ENCODE measurements at regions not wholly inside any gene's neighbourhood (a gene's known extent, or its start where the extent isn't known, plus 50 kb on each side); places are given as distances from the start of the nearest gene placed in this dataset.

DNA sequence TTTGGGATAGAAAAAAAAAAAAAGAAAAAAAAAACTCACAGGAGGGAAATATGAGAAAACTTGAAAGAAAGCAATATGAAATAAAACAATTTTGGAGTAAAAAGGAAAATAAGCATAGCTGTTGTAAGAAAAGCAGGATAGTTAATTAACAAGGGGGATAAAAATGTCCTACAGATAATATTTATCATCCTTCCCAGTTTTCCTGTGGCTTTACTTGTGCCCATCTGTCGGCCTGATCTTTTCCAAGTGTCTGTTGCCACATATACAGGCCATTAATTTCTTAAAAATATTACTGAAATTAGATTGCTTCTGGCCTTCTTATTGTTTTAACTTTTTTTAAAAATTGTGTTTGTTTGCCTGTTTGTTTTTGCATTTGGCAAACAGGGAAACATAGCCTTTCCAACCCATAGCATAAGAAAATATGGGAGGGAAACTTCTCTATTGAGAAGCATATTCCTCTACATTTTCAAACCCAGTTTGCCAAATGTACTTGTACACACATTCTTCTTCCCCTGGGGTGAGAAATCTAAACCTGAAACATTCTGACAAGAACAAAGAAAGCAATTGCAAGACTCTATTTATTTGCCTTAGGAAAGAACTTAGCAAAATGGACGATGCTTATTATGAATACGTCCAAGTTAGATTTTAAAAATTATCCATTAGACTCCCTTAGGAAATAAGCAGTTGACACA is 272.3 kb downstream of the CDH20 start (continued):
- TF ChIP-seq, protein P1, sequence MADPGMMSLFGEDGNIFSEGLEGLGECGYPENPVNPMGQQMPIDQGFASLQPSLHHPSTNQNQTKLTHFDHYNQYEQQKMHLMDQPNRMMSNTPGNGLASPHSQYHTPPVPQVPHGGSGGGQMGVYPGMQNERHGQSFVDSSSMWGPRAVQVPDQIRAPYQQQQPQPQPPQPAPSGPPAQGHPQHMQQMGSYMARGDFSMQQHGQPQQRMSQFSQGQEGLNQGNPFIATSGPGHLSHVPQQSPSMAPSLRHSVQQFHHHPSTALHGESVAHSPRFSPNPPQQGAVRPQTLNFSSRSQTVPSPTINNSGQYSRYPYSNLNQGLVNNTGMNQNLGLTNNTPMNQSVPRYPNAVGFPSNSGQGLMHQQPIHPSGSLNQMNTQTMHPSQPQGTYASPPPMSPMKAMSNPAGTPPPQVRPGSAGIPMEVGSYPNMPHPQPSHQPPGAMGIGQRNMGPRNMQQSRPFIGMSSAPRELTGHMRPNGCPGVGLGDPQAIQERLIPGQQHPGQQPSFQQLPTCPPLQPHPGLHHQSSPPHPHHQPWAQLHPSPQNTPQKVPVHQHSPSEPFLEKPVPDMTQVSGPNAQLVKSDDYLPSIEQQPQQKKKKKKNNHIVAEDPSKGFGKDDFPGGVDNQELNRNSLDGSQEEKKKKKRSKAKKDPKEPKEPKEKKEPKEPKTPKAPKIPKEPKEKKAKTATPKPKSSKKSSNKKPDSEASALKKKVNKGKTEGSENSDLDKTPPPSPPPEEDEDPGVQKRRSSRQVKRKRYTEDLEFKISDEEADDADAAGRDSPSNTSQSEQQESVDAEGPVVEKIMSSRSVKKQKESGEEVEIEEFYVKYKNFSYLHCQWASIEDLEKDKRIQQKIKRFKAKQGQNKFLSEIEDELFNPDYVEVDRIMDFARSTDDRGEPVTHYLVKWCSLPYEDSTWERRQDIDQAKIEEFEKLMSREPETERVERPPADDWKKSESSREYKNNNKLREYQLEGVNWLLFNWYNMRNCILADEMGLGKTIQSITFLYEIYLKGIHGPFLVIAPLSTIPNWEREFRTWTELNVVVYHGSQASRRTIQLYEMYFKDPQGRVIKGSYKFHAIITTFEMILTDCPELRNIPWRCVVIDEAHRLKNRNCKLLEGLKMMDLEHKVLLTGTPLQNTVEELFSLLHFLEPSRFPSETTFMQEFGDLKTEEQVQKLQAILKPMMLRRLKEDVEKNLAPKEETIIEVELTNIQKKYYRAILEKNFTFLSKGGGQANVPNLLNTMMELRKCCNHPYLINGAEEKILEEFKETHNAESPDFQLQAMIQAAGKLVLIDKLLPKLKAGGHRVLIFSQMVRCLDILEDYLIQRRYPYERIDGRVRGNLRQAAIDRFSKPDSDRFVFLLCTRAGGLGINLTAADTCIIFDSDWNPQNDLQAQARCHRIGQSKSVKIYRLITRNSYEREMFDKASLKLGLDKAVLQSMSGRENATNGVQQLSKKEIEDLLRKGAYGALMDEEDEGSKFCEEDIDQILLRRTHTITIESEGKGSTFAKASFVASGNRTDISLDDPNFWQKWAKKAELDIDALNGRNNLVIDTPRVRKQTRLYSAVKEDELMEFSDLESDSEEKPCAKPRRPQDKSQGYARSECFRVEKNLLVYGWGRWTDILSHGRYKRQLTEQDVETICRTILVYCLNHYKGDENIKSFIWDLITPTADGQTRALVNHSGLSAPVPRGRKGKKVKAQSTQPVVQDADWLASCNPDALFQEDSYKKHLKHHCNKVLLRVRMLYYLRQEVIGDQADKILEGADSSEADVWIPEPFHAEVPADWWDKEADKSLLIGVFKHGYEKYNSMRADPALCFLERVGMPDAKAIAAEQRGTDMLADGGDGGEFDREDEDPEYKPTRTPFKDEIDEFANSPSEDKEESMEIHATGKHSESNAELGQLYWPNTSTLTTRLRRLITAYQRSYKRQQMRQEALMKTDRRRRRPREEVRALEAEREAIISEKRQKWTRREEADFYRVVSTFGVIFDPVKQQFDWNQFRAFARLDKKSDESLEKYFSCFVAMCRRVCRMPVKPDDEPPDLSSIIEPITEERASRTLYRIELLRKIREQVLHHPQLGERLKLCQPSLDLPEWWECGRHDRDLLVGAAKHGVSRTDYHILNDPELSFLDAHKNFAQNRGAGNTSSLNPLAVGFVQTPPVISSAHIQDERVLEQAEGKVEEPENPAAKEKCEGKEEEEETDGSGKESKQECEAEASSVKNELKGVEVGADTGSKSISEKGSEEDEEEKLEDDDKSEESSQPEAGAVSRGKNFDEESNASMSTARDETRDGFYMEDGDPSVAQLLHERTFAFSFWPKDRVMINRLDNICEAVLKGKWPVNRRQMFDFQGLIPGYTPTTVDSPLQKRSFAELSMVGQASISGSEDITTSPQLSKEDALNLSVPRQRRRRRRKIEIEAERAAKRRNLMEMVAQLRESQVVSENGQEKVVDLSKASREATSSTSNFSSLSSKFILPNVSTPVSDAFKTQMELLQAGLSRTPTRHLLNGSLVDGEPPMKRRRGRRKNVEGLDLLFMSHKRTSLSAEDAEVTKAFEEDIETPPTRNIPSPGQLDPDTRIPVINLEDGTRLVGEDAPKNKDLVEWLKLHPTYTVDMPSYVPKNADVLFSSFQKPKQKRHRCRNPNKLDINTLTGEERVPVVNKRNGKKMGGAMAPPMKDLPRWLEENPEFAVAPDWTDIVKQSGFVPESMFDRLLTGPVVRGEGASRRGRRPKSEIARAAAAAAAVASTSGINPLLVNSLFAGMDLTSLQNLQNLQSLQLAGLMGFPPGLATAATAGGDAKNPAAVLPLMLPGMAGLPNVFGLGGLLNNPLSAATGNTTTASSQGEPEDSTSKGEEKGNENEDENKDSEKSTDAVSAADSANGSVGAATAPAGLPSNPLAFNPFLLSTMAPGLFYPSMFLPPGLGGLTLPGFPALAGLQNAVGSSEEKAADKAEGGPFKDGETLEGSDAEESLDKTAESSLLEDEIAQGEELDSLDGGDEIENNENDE (IDR thresholded peaks at IDR 0.05; ENCODE audit: low read depth, low read length): no peak
- TF ChIP-seq SNRNP70 (optimal IDR thresholded peaks at IDR 0.05; ENCODE audit: low read depth, low read length): no peak
- TF ChIP-seq, protein P2, sequence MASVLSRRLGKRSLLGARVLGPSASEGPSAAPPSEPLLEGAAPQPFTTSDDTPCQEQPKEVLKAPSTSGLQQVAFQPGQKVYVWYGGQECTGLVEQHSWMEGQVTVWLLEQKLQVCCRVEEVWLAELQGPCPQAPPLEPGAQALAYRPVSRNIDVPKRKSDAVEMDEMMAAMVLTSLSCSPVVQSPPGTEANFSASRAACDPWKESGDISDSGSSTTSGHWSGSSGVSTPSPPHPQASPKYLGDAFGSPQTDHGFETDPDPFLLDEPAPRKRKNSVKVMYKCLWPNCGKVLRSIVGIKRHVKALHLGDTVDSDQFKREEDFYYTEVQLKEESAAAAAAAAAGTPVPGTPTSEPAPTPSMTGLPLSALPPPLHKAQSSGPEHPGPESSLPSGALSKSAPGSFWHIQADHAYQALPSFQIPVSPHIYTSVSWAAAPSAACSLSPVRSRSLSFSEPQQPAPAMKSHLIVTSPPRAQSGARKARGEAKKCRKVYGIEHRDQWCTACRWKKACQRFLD (CRISPR knock-in tag; IDR thresholded peaks at IDR 0.05): no peak
- TF ChIP-seq, protein P3, sequence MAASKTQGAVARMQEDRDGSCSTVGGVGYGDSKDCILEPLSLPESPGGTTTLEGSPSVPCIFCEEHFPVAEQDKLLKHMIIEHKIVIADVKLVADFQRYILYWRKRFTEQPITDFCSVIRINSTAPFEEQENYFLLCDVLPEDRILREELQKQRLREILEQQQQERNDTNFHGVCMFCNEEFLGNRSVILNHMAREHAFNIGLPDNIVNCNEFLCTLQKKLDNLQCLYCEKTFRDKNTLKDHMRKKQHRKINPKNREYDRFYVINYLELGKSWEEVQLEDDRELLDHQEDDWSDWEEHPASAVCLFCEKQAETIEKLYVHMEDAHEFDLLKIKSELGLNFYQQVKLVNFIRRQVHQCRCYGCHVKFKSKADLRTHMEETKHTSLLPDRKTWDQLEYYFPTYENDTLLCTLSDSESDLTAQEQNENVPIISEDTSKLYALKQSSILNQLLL (CRISPR knock-in tag; IDR thresholded peaks at IDR 0.05; ENCODE audit: borderline replicate concordance): no peak
- TF ChIP-seq SPI1 (IDR thresholded peaks at IDR 0.05; ENCODE audit: borderline replicate concordance, low read depth, low read length): no peak
- no peak for TF ChIP-seq KAT2B (IDR thresholded peaks at IDR 0.05; ENCODE audit: low read depth, low read length)
- no peak for TF ChIP-seq HMG20A (CRISPR knock-in tag; conservative IDR thresholded peaks at IDR 0.05)
- no peak for TF ChIP-seq PRPF4 (IDR thresholded peaks at IDR 0.05; ENCODE audit: insufficient read depth, low read depth, low read length, poor library complexity, severe bottlenecking)
- no peak for TF ChIP-seq TCF7L2 (IDR thresholded peaks at IDR 0.05; ENCODE audit: low read depth, low read length)

Measured in K562 (cell line).